ENCODE measurements at regions not wholly inside any gene's neighbourhood (a gene's known extent, or its start where the extent isn't known, plus 50 kb on each side); places are given as distances from the start of the nearest gene placed in this dataset.

- TF ChIP-seq CTCF (IDR thresholded peaks at IDR 0.05) = no peak
- no peak for TF ChIP-seq POLR2AphosphoS5 (IDR thresholded peaks at IDR 0.05)
- TF ChIP-seq POLR2A (IDR thresholded peaks at IDR 0.05) = no peak
Measured at GRCh38 chr5:33261747-33262146, 179.0 kb upstream of the TARS1 start.

All from suprapubic skin (tissue), 4 donors.